ENCODE measurements at regions not wholly inside any gene's neighbourhood (a gene's known extent, or its start where the extent isn't known, plus 50 kb on each side); places are given as distances from the start of the nearest gene placed in this dataset.
"Not testable (repeated sequence)": the region's sequence is repeated elsewhere in the genome, so short reads cannot be mapped to it uniquely, and the experiment has no call there.

DNA sequence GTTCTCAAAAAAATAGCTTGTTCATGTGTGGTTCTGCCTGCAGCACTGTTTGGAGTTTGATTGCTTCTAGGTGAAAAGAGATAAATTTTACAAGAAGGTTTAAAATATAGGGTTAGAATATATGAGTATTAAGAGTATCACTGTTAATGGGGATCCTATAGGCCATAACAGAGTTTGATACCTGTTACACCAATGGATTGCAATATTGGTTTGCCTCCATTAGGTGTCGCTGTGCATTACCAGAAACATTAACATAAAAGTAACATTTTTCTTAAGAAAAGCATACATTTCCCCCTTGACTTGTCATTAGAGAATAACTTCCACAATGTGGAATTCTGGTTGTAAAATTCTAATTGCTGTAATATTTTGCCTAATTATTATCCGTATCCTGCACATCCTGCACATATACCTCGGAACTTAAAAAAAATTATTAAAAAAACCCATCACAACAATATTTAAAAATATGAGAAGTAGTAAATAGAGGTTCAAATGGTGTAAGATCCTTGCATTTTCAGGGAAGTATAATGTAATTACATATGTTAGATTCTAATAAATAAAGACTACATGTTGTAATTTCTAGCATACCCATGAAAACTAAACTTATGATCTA lies 63.0 kb downstream of the CYP4A11 start:
- not testable (repeated sequence) for H3K27me3 ChIP-seq (ENCODE audit: control insufficient read depth, low read length); H3K79me2 ChIP-seq (ENCODE audit: control insufficient read depth, low read length); H3F3A ChIP-seq (ENCODE audit: control insufficient read depth, insufficient read depth); H3K4me2 ChIP-seq (ENCODE audit: low read length); H3K27ac ChIP-seq (ENCODE audit: low read depth, low read length); H3K9me3 ChIP-seq (ENCODE audit: control insufficient read depth, insufficient read depth, low read length); H4K20me1 ChIP-seq (ENCODE audit: control insufficient read depth, insufficient read depth, low read depth, low read length); H3K36me3 ChIP-seq (ENCODE audit: control insufficient read depth, low read length); H3K4me1 ChIP-seq (ENCODE audit: control insufficient read depth, low read length); H3K4me3 ChIP-seq (ENCODE audit: low read length); H3K9me2 ChIP-seq (replicated peaks; ENCODE audit: control insufficient read depth, low read length)
- TF ChIP-seq, protein P1, sequence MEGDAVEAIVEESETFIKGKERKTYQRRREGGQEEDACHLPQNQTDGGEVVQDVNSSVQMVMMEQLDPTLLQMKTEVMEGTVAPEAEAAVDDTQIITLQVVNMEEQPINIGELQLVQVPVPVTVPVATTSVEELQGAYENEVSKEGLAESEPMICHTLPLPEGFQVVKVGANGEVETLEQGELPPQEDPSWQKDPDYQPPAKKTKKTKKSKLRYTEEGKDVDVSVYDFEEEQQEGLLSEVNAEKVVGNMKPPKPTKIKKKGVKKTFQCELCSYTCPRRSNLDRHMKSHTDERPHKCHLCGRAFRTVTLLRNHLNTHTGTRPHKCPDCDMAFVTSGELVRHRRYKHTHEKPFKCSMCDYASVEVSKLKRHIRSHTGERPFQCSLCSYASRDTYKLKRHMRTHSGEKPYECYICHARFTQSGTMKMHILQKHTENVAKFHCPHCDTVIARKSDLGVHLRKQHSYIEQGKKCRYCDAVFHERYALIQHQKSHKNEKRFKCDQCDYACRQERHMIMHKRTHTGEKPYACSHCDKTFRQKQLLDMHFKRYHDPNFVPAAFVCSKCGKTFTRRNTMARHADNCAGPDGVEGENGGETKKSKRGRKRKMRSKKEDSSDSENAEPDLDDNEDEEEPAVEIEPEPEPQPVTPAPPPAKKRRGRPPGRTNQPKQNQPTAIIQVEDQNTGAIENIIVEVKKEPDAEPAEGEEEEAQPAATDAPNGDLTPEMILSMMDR (IDR thresholded peaks at IDR 0.05; ENCODE audit: low read depth, low read length, poor library complexity, severe bottlenecking), result peak; percentile 19

DNA sequence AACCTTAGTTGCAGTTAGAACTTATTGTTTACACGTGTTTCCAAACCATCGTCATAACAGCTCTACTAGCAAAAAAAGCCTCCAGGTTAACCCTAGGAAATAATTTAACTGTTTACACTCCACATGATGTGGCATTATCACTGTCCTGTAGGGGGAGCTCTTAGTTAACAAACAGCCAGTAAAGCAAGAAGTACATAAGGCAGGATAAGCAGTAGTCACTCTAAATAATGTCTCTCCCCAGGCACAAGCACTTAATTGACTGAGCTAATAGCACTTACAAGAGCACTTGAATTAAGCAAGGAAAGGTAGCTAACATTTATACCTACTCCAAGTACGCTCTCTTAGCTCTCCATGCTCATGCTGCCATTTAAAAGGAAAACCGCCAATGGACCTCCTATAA lies 65.2 kb downstream of the CYP4A11 start:
- not testable (repeated sequence) for H3K36me3 ChIP-seq (ENCODE audit: control insufficient read depth, low read length); H4K20me1 ChIP-seq (ENCODE audit: control insufficient read depth, insufficient read depth, low read depth, low read length); H3K9me2 ChIP-seq (replicated peaks; ENCODE audit: control insufficient read depth, low read length); H3K4me3 ChIP-seq (ENCODE audit: low read length); H3K79me2 ChIP-seq (ENCODE audit: control insufficient read depth, low read length); H3K27ac ChIP-seq (ENCODE audit: low read depth, low read length); H3K27me3 ChIP-seq (ENCODE audit: control insufficient read depth, low read length); H3K4me1 ChIP-seq (ENCODE audit: control insufficient read depth, low read length); H3F3A ChIP-seq (ENCODE audit: control insufficient read depth, insufficient read depth); H3K9me3 ChIP-seq (ENCODE audit: control insufficient read depth, insufficient read depth, low read length); H3K4me2 ChIP-seq (ENCODE audit: low read length)
- TF ChIP-seq, protein P1 (IDR thresholded peaks at IDR 0.05; ENCODE audit: low read depth, low read length, poor library complexity, severe bottlenecking), result peak; percentile 40
